GM18502 (cell line): ENCODE measurements at regions not wholly inside any gene's neighbourhood (a gene's known extent, or its start where the extent isn't known, plus 50 kb on each side); places are given as distances from the start of the nearest gene placed in this dataset.

Experiments used
- ATAC-seq: cut with Tn5 transposase; IDR thresholded peaks from one replicate; pipeline ENCODE4 v1.9.1; 2021; ENCODE audit warnings: mild to moderate bottlenecking; ENCODE audit not compliant: unreplicated experiment, poor library complexity

GRCh38 chr3:43885908-43886618, 195.3 kb downstream of the ABHD5 start:
- no peak for ATAC-seq

- ATAC-seq = peak; percentile 17
Measured at GRCh38 chr3:43892061-43892460, 201.3 kb downstream of the ABHD5 start.

- ATAC-seq = peak; percentile 66
Measured at GRCh38 chr3:43892526-43892925, 201.8 kb downstream of the ABHD5 start.

GRCh38 chr3:43893727-43894126, 203.0 kb downstream of the ABHD5 start:
- ATAC-seq = no peak

GRCh38 chr3:43894176-43895049, 203.7 kb downstream of the ABHD5 start:
- ATAC-seq = peak; percentile 59

- ATAC-seq = no peak
Measured at GRCh38 chr3:43895573-43895972, 204.8 kb downstream of the ABHD5 start.

GRCh38 chr3:43902415-43902814, 211.7 kb downstream of the ABHD5 start:
- no peak for ATAC-seq

GRCh38 chr3:43905157-43905556, 214.4 kb downstream of the ABHD5 start:
- no peak for ATAC-seq

GRCh38 chr3:43906849-43907507, 216.2 kb downstream of the ABHD5 start:
- ATAC-seq = peak; percentile 26

GRCh38 chr3:43907508-43907858, 216.7 kb downstream of the ABHD5 start:
- peak; percentile 98 for ATAC-seq

GRCh38 chr3:43908456-43908855, 217.7 kb downstream of the ABHD5 start:
- no peak for ATAC-seq

- no peak for ATAC-seq
Measured at GRCh38 chr3:43909149-43909548, 218.4 kb downstream of the ABHD5 start.

- ATAC-seq = no peak
Measured at GRCh38 chr3:43910750-43911149, 220.0 kb downstream of the ABHD5 start.

- ATAC-seq = no peak
Measured at GRCh38 chr3:43913036-43913948, 222.6 kb downstream of the ABHD5 start.

- ATAC-seq = no peak
Measured at GRCh38 chr3:43914269-43914668, 223.5 kb downstream of the ABHD5 start.

GRCh38 chr3:43915546-43915945, 224.8 kb downstream of the ABHD5 start:
- ATAC-seq = no peak

- ATAC-seq = no peak
Measured at GRCh38 chr3:43917361-43917760, 226.6 kb downstream of the ABHD5 start.

- no peak for ATAC-seq
Measured at GRCh38 chr3:43919029-43919428, 228.3 kb downstream of the ABHD5 start.

- ATAC-seq = no peak
Measured at GRCh38 chr3:43921056-43921648, 230.4 kb downstream of the ABHD5 start.

GRCh38 chr3:43922374-43922773, 231.6 kb downstream of the ABHD5 start:
- ATAC-seq = no peak
